ENCODE measurements at regions not wholly inside any gene's neighbourhood (a gene's known extent, or its start where the extent isn't known, plus 50 kb on each side); places are given as distances from the start of the nearest gene placed in this dataset.
"Not testable (repeated sequence)": the region's sequence is repeated elsewhere in the genome, so short reads cannot be mapped to it uniquely, and the experiment has no call there.

GRCh38 chr6:170232186-170233002 is 58.5 kb downstream of the DLL1 start:
- DNase-seq, result no peak

GRCh38 chr6:170231293-170232185 is 59.3 kb downstream of the DLL1 start:
- DNase-seq, result no peak

GRCh38 chr6:170230520-170231292 is 60.2 kb downstream of the DLL1 start:
- no peak for DNase-seq

- DNase-seq, result no peak
These were observed 60.9 kb downstream of the DLL1 start for GRCh38 chr6:170229851-170230519.

- no peak for DNase-seq
These were observed 61.5 kb downstream of the DLL1 start for GRCh38 chr6:170229396-170229795.

GRCh38 chr6:170228946-170229310 is 62.0 kb downstream of the DLL1 start:
- no peak for DNase-seq

- DNase-seq, result no peak
These were observed 62.6 kb downstream of the DLL1 start for GRCh38 chr6:170227996-170228945.

GRCh38 chr6:170227521-170227983 is 63.3 kb downstream of the DLL1 start:
- DNase-seq, result no peak

- no peak for DNase-seq
These were observed 64.2 kb downstream of the DLL1 start for GRCh38 chr6:170226647-170227046.

- no peak for DNase-seq
These were observed 64.9 kb downstream of the DLL1 start for GRCh38 chr6:170225852-170226417.

GRCh38 chr6:170224694-170225660 is 65.9 kb downstream of the DLL1 start:
- DNase-seq, result no peak

- DNase-seq, result no peak
These were observed 66.9 kb downstream of the DLL1 start for GRCh38 chr6:170223718-170224693.

- no peak for DNase-seq
These were observed 68.1 kb downstream of the DLL1 start for GRCh38 chr6:170222498-170223471.

- no peak for DNase-seq
These were observed 69.0 kb downstream of the DLL1 start for GRCh38 chr6:170221753-170222400.

GRCh38 chr6:170221052-170221752 is 69.7 kb downstream of the DLL1 start:
- no peak for DNase-seq

- DNase-seq, result not testable (repeated sequence)
These were observed 77.2 kb downstream of the DLL1 start for GRCh38 chr6:170213637-170214018.
